GM23338 (cell line): ENCODE measurements at regions not wholly inside any gene's neighbourhood (a gene's known extent, or its start where the extent isn't known, plus 50 kb on each side); places are given as distances from the start of the nearest gene placed in this dataset.

Experiments used
- ATAC-seq: fragments of 200-7000 bp; cut with Tn5 transposase; 3 replicates; pipeline ENCODE4 v1.9.1; 2020
- DNase-seq: peaks from one replicate; pipeline ENCODE4 v3.0.0-alpha.2; 2015; ENCODE audit warnings: low spot score
- H2AFZ ChIP-seq: fragments of 200-600 bp; sonication (generic); 2 replicates; pipeline ENCODE4 v1.8.0; 2016; ENCODE audit warnings: antibody characterized with exemption, mild to moderate bottlenecking, moderate library complexity
- H3F3A ChIP-seq: fragments of 200-600 bp; sonication (generic); replicated peaks from 2 replicates; pipeline ENCODE4 v1.8.0; 2017; ENCODE audit warnings: antibody characterized with exemption, mixed run types, low read depth
- H3K27ac ChIP-seq: fragments of 200-600 bp; sonication (generic); 2 replicates; pipeline ENCODE4 v1.6.1; 2016; ENCODE audit warnings: low read depth
- H3K27me3 ChIP-seq: fragments of 200-600 bp; sonication (generic); 2 replicates; pipeline ENCODE4 v1.8.0; 2016; ENCODE audit warnings: mild to moderate bottlenecking, mixed run types, moderate library complexity; ENCODE audit not compliant: insufficient read depth
- H3K36me3 ChIP-seq: fragments of 200-600 bp; sonication (generic); 2 replicates; pipeline ENCODE4 v1.8.0; 2016; ENCODE audit warnings: mild to moderate bottlenecking; ENCODE audit not compliant: insufficient read depth
- H3K4me1 ChIP-seq: fragments of 200-600 bp; sonication (generic); 2 replicates; pipeline ENCODE4 v1.8.0; 2016; ENCODE audit warnings: mild to moderate bottlenecking, moderate library complexity; ENCODE audit not compliant: insufficient read depth
- H3K4me2 ChIP-seq: fragments of 200-600 bp; sonication (generic); 2 replicates; pipeline ENCODE4 v1.7.1; 2017; ENCODE audit warnings: mixed run types
- H3K4me3 ChIP-seq: fragments of 200-600 bp; sonication (generic); 2 replicates; pipeline ENCODE4 v1.6.1; 2016; ENCODE audit warnings: mixed run types
- H3K79me2 ChIP-seq: fragments of 200-600 bp; sonication (generic); replicated peaks from 2 replicates; pipeline ENCODE4 v1.8.0; 2017; ENCODE audit warnings: mild to moderate bottlenecking; ENCODE audit not compliant: insufficient read depth
- H3K9me2 ChIP-seq: fragments of 200-600 bp; sonication (generic); 2 replicates; pipeline ENCODE4 v1.8.0; 2017; ENCODE audit not compliant: insufficient read depth
- H4K20me1 ChIP-seq: fragments of 200-600 bp; sonication (generic); replicated peaks from 2 replicates; pipeline ENCODE4 v1.8.0; 2017; ENCODE audit warnings: mild to moderate bottlenecking; ENCODE audit not compliant: insufficient read depth
- H3K27ac Mint-ChIP-seq: 2 replicates; pipeline ENCODE4 v1.8.0; 2020; ENCODE audit warnings: inconsistent platforms, mild to moderate bottlenecking, moderate library complexity, mixed read lengths
- H3K27me3 Mint-ChIP-seq: 3 replicates; pipeline ENCODE4 v1.8.0; 2022; ENCODE audit warnings: low read depth, mild to moderate bottlenecking, moderate library complexity, mixed read lengths, inconsistent platforms; ENCODE audit not compliant: insufficient read depth, poor library complexity
- H3K36me3 Mint-ChIP-seq: 3 replicates; pipeline ENCODE4 v1.8.0; 2021; ENCODE audit warnings: low read depth, mild to moderate bottlenecking, inconsistent platforms, moderate library complexity, mixed read lengths
- H3K4me1 Mint-ChIP-seq: 3 replicates; pipeline ENCODE4 v1.8.0; 2020; ENCODE audit warnings: mild to moderate bottlenecking, inconsistent platforms, mixed read lengths
- H3K4me3 Mint-ChIP-seq: 3 replicates; pipeline ENCODE4 v1.8.0; 2021; ENCODE audit warnings: moderate library complexity, mild to moderate bottlenecking, inconsistent platforms, mixed read lengths
- H3K9me3 Mint-ChIP-seq: 3 replicates; pipeline ENCODE4 v1.8.0; 2020; ENCODE audit warnings: moderate library complexity, mild to moderate bottlenecking, inconsistent platforms, mixed read lengths
- CREB1 ChIP-seq: fragments of 250-450 bp; sonication (Bioruptor Pico); IDR thresholded peaks from 2 replicates; pipeline ENCODE4 v1.5.0; 2020; ENCODE audit warnings: low read depth, mild to moderate bottlenecking, moderate library complexity
- EZH2 ChIP-seq: fragments of 200-600 bp; sonication (generic); IDR thresholded peaks from one replicate; pipeline ENCODE4 v1.8.0; 2017; ENCODE audit warnings: antibody characterized with exemption, mild to moderate bottlenecking, low read depth; ENCODE audit not compliant: unreplicated experiment
- EZH2phosphoT487 ChIP-seq: fragments of 200-600 bp; sonication (generic); IDR thresholded peaks from one replicate; pipeline ENCODE4 v1.8.1; 2018; ENCODE audit warnings: antibody characterized with exemption; ENCODE audit not compliant: unreplicated experiment
- JUNB ChIP-seq: IDR thresholded peaks from one replicate; pipeline ENCODE4 v1.6.1; 2016; ENCODE audit warnings: antibody characterized with exemption; ENCODE audit not compliant: unreplicated experiment
- NANOG ChIP-seq: IDR thresholded peaks from 2 replicates; pipeline ENCODE4 v1.6.1; 2016; ENCODE audit warnings: antibody characterized with exemption, borderline replicate concordance
- POLR2AphosphoS5 ChIP-seq: IDR thresholded peaks from 2 replicates; pipeline ENCODE4 v1.6.1; 2016; ENCODE audit warnings: antibody characterized with exemption, low read depth
- REST ChIP-seq: IDR thresholded peaks from one replicate; pipeline ENCODE4 v1.6.1; 2018; ENCODE audit warnings: antibody characterized with exemption; ENCODE audit not compliant: unreplicated experiment
- STAT1 ChIP-seq: IDR thresholded peaks from one replicate; pipeline ENCODE4 v1.6.1; 2016; ENCODE audit warnings: antibody characterized with exemption; ENCODE audit not compliant: unreplicated experiment
- ZNF114 ChIP-seq: fragments of 250-450 bp; sonication (Bioruptor Pico); IDR thresholded peaks from 2 replicates; pipeline ENCODE4 v1.5.0; 2020; ENCODE audit warnings: mild to moderate bottlenecking, moderate library complexity
- ZNF331 ChIP-seq: fragments of 250-450 bp; sonication (Bioruptor Pico); IDR thresholded peaks from 2 replicates; pipeline ENCODE4 v1.5.0; 2020; ENCODE audit warnings: low read depth, mild to moderate bottlenecking, moderate library complexity
- TF ChIP-seq, protein P1 (sequence below): IDR thresholded peaks from 2 replicates; pipeline ENCODE4 v1.6.1; 2016; ENCODE audit warnings: antibody characterized with exemption
- TF ChIP-seq, protein P2 (sequence below), 2 experiments: fragments of 200-600 bp in 1 of 2; sonication (generic) in 1 of 2; conservative IDR thresholded peaks; 2 replicates each; pipeline versions ENCODE4 v1.5.1 to v1.6.1; 2016 to 2017; ENCODE audit warnings: antibody characterized with exemption in 2 of 2, low read depth in 2 of 2, mild to moderate bottlenecking in 2 of 2, moderate library complexity in 1 of 2
- TF ChIP-seq, protein P3 (sequence below): fragments of 250-450 bp; sonication (Bioruptor Pico); IDR thresholded peaks from 2 replicates; pipeline ENCODE4 v1.5.0; 2020; ENCODE audit warnings: mild to moderate bottlenecking, moderate library complexity

- TF ChIP-seq REST = no peak
- TF ChIP-seq EZH2phosphoT487 = no peak
- TF ChIP-seq EZH2 = no peak
- TF ChIP-seq NANOG = no peak
- TF ChIP-seq, protein P1, sequence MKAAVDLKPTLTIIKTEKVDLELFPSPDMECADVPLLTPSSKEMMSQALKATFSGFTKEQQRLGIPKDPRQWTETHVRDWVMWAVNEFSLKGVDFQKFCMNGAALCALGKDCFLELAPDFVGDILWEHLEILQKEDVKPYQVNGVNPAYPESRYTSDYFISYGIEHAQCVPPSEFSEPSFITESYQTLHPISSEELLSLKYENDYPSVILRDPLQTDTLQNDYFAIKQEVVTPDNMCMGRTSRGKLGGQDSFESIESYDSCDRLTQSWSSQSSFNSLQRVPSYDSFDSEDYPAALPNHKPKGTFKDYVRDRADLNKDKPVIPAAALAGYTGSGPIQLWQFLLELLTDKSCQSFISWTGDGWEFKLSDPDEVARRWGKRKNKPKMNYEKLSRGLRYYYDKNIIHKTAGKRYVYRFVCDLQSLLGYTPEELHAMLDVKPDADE = no peak
- no peak for TF ChIP-seq CREB1 (CRISPR knock-in tag)
- TF ChIP-seq, protein P2, sequence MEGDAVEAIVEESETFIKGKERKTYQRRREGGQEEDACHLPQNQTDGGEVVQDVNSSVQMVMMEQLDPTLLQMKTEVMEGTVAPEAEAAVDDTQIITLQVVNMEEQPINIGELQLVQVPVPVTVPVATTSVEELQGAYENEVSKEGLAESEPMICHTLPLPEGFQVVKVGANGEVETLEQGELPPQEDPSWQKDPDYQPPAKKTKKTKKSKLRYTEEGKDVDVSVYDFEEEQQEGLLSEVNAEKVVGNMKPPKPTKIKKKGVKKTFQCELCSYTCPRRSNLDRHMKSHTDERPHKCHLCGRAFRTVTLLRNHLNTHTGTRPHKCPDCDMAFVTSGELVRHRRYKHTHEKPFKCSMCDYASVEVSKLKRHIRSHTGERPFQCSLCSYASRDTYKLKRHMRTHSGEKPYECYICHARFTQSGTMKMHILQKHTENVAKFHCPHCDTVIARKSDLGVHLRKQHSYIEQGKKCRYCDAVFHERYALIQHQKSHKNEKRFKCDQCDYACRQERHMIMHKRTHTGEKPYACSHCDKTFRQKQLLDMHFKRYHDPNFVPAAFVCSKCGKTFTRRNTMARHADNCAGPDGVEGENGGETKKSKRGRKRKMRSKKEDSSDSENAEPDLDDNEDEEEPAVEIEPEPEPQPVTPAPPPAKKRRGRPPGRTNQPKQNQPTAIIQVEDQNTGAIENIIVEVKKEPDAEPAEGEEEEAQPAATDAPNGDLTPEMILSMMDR (conservative IDR thresholded peaks at IDR 0.05; ENCODE audit: low read depth in 2 of 2) = no peak
- no peak for TF ChIP-seq POLR2AphosphoS5
- no peak for TF ChIP-seq ZNF114 (CRISPR knock-in tag)
- no peak for TF ChIP-seq ZNF331
- TF ChIP-seq, protein P3, sequence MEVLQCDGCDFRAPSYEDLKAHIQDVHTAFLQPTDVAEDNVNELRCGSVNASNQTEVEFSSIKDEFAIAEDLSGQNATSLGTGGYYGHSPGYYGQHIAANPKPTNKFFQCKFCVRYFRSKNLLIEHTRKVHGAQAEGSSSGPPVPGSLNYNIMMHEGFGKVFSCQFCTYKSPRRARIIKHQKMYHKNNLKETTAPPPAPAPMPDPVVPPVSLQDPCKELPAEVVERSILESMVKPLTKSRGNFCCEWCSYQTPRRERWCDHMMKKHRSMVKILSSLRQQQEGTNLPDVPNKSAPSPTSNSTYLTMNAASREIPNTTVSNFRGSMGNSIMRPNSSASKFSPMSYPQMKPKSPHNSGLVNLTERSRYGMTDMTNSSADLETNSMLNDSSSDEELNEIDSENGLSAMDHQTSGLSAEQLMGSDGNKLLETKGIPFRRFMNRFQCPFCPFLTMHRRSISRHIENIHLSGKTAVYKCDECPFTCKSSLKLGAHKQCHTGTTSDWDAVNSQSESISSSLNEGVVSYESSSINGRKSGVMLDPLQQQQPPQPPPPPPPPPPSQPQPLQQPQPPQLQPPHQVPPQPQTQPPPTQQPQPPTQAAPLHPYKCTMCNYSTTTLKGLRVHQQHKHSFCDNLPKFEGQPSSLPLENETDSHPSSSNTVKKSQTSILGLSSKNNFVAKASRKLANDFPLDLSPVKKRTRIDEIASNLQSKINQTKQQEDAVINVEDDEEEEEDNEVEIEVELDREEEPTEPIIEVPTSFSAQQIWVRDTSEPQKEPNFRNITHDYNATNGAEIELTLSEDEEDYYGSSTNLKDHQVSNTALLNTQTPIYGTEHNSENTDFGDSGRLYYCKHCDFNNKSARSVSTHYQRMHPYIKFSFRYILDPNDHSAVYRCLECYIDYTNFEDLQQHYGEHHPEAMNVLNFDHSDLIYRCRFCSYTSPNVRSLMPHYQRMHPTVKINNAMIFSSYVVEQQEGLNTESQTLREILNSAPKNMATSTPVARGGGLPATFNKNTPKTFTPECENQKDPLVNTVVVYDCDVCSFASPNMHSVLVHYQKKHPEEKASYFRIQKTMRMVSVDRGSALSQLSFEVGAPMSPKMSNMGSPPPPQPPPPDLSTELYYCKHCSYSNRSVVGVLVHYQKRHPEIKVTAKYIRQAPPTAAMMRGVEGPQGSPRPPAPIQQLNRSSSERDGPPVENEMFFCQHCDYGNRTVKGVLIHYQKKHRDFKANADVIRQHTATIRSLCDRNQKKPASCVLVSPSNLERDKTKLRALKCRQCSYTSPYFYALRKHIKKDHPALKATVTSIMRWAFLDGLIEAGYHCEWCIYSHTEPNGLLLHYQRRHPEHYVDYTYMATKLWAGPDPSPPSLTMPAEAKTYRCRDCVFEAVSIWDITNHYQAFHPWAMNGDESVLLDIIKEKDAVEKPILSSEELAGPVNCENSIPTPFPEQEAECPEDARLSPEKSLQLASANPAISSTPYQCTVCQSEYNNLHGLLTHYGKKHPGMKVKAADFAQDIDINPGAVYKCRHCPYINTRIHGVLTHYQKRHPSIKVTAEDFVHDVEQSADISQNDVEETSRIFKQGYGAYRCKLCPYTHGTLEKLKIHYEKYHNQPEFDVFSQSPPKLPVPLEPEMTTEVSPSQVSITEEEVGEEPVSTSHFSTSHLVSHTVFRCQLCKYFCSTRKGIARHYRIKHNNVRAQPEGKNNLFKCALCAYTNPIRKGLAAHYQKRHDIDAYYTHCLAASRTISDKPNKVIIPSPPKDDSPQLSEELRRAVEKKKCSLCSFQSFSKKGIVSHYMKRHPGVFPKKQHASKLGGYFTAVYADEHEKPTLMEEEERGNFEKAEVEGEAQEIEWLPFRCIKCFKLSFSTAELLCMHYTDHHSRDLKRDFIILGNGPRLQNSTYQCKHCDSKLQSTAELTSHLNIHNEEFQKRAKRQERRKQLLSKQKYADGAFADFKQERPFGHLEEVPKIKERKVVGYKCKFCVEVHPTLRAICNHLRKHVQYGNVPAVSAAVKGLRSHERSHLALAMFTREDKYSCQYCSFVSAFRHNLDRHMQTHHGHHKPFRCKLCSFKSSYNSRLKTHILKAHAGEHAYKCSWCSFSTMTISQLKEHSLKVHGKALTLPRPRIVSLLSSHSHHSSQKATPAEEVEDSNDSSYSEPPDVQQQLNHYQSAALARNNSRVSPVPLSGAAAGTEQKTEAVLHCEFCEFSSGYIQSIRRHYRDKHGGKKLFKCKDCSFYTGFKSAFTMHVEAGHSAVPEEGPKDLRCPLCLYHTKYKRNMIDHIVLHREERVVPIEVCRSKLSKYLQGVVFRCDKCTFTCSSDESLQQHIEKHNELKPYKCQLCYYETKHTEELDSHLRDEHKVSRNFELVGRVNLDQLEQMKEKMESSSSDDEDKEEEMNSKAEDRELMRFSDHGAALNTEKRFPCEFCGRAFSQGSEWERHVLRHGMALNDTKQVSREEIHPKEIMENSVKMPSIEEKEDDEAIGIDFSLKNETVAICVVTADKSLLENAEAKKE = no peak
- TF ChIP-seq JUNB = no peak
- TF ChIP-seq STAT1 = no peak
- H3K79me2 ChIP-seq = no peaks in the 10 kb centered on the region
- H3K36me3 ChIP-seq = no peaks in the 10 kb centered on the region
- ATAC-seq (no peak), DNase-seq (no peak)
- no peaks in the 10 kb centered on the region for H3K4me1 ChIP-seq
- H3K9me2 ChIP-seq = no peaks in the 10 kb centered on the region
- no peaks in the 10 kb centered on the region for H3F3A ChIP-seq
- Mint-ChIP-seq H3K27ac (no peak overlapping the region), H3K9me3 (no peaks in the 10 kb centered on the region), H3K4me3 (no peak overlapping the region), H3K36me3 (no peaks in the 10 kb centered on the region), H3K4me1 (peaks cover 6% of the 10 kb centered on the region), H3K27me3 (no peaks in the 10 kb centered on the region)
- H3K4me3 ChIP-seq = no peak overlapping the region
- no peak overlapping the region for H3K4me2 ChIP-seq
- H4K20me1 ChIP-seq = no peaks in the 10 kb centered on the region
- no peaks in the 10 kb centered on the region for H3K27me3 ChIP-seq
- H3K27ac ChIP-seq = no peak overlapping the region
- no peak overlapping the region for H2AFZ ChIP-seq
Observed at GRCh38 chrX:122868631-122869030, 315.4 kb upstream of the GRIA3 start.
